A549 (cell line): ENCODE measurements at regions not wholly inside any gene's neighbourhood (a gene's known extent, or its start where the extent isn't known, plus 50 kb on each side); places are given as distances from the start of the nearest gene placed in this dataset.

ENCODE experiments used
- ESRRA ChIP-seq: fragments of 150-350 bp; IDR thresholded peaks from 2 replicates; pipeline ENCODE4 v1.6.1; 2014; ENCODE audit warnings: mild to moderate bottlenecking, low read length, borderline replicate concordance
- POLR2A ChIP-seq: IDR thresholded peaks from 2 replicates; pipeline ENCODE4 v1.6.1; 2012; ENCODE audit warnings: mild to moderate bottlenecking, low read length
- RAD21 ChIP-seq, 2 experiments: fragments of >200 bp in 1 of 2; sonication (Bioruptor Twin) in 1 of 2; formaldehyde crosslinking in 1 of 2; IDR thresholded peaks in 1 of 2; conservative IDR thresholded peaks in 1 of 2; 2 replicates in 1 of 2; 3 replicates in 1 of 2; pipeline ENCODE4 v1.6.1; 2012 to 2018; ENCODE audit warnings: inconsistent platforms in 1 of 2
- REST ChIP-seq: fragments of 200-600 bp; sonication (generic); IDR thresholded peaks from 2 replicates; pipeline ENCODE4 v1.6.1; 2016; ENCODE audit warnings: antibody characterized with exemption, mild to moderate bottlenecking, moderate library complexity
- TF ChIP-seq, protein P1 (sequence below): fragments of >200 bp; sonication (Bioruptor Twin); formaldehyde crosslinking; IDR thresholded peaks from 3 replicates; pipeline ENCODE4 v1.5.1; 2016

- TF ChIP-seq, protein P1, sequence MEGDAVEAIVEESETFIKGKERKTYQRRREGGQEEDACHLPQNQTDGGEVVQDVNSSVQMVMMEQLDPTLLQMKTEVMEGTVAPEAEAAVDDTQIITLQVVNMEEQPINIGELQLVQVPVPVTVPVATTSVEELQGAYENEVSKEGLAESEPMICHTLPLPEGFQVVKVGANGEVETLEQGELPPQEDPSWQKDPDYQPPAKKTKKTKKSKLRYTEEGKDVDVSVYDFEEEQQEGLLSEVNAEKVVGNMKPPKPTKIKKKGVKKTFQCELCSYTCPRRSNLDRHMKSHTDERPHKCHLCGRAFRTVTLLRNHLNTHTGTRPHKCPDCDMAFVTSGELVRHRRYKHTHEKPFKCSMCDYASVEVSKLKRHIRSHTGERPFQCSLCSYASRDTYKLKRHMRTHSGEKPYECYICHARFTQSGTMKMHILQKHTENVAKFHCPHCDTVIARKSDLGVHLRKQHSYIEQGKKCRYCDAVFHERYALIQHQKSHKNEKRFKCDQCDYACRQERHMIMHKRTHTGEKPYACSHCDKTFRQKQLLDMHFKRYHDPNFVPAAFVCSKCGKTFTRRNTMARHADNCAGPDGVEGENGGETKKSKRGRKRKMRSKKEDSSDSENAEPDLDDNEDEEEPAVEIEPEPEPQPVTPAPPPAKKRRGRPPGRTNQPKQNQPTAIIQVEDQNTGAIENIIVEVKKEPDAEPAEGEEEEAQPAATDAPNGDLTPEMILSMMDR = no peak
- TF ChIP-seq REST = no peak
- no peak for TF ChIP-seq RAD21 (conservative IDR thresholded peaks at IDR 0.05 in 1 of 2, IDR thresholded peaks at IDR 0.05 in 1 of 2)
- TF ChIP-seq ESRRA = no peak
- no peak for TF ChIP-seq POLR2A
These were observed 98.8 kb upstream of the TMTC4 start for GRCh38 chr13:100773429-100773828.
